GM06990 (cell line): ENCODE measurements at regions not wholly inside any gene's neighbourhood (a gene's known extent, or its start where the extent isn't known, plus 50 kb on each side); places are given as distances from the start of the nearest gene placed in this dataset.

Experiments used
- DNase-seq: peaks from one replicate; pipeline ENCODE4 v3.0.0-alpha.2; 2011; ENCODE audit not compliant: insufficient read length; ENCODE audit errors: extremely low read depth
- H3K27me3 ChIP-seq: replicated peaks from 2 replicates; pipeline ENCODE4 v1.6.0; 2011; ENCODE audit warnings: low read length; ENCODE audit not compliant: control insufficient read depth, insufficient read depth
- H3K36me3 ChIP-seq: 2 replicates; pipeline ENCODE4 v1.5.1; 2011; ENCODE audit warnings: low read length; ENCODE audit not compliant: control insufficient read depth, insufficient read depth
- H3K4me3 ChIP-seq: replicated peaks from 2 replicates; pipeline ENCODE4 v1.5.1; 2011; ENCODE audit warnings: low read depth, mild to moderate bottlenecking, control low read depth, low read length
- CTCF ChIP-seq: IDR thresholded peaks from 2 replicates; pipeline ENCODE4 v1.5.1; 2011; ENCODE audit warnings: low read length, control low read depth, mild to moderate bottlenecking, inconsistent platforms; ENCODE audit not compliant: insufficient read depth, poor library complexity, severe bottlenecking

GRCh38 chr1:4957027-4957426, 302.6 kb downstream of the AJAP1 start:
- no peak for DNase-seq
- no peaks in the 10 kb centered on the region for H3K27me3 ChIP-seq
- no peak overlapping the region for H3K4me3 ChIP-seq
- no peak for TF ChIP-seq CTCF
- H3K36me3 ChIP-seq = no peaks in the 10 kb centered on the region

DNA sequence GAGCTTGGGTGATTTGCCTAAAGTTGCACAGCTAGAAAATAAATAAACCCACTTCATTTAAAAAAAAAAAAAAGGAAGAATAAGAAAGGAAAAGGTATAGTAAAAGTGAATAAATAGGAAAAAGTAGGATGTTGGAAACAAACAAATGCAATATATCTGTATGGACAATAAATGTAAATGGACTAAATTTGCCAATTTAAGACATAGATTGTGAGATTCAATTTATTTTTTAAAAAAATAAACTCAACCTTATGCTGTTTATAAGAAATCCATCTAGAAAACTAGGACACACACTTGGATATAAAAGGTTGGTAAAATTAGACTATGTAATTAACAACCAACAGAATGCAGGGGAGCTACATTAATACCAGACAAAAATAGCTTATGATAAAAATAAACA, 300.0 kb downstream of the AJAP1 start:
- TF ChIP-seq CTCF = no peak
- Histone ChIP-seq H3K27me3 (no peaks in the 10 kb centered on the region), H3K4me3 (no peak overlapping the region), H3K36me3 (no peaks in the 10 kb centered on the region)
- no peak for DNase-seq

DNA sequence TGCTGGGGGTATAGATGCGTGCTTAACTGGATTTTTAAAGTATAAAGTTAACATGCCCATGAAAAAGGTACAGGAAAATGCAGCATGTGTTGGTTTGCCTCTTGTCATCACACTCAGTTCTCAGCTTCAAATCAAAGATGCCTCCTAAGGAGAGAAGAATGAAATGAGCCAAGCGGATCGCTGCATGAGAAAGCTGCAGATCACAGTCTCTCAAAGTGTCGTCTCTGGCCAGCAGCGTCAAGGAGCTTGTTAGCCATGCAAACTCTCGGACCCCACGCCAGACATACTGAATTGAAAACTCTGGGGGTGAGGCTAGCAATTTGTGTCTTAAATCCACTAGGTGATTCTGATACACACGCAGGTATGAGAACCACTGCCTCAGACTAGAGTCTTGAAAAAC, 297.2 kb downstream of the AJAP1 start:
- Histone ChIP-seq H3K27me3 (no peaks in the 10 kb centered on the region), H3K36me3 (no peaks in the 10 kb centered on the region), H3K4me3 (no peak overlapping the region)
- TF ChIP-seq CTCF = no peak
- DNase-seq = no peak

DNA sequence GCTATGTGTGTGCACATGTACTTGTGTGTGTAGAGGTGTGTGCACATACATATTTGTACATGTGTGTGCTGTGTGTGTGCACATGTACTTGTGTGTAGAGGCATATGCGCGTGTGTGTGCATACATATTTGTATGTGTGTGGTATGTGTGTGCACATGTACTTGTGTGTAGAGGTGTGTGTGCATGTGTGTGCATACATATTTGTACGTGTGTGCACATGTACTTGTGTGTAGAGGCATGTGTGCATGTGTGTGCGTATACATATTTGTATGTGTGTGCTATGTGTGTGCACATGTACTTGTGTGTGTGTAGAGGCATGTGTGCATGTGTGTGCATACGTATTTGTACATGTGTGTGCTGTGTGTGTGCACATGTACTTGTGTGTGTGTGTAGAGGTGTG, 291.9 kb downstream of the AJAP1 start:
- no peaks in the 10 kb centered on the region for H3K27me3 ChIP-seq
- no peaks in the 10 kb centered on the region for H3K36me3 ChIP-seq
- DNase-seq = no peak
- H3K4me3 ChIP-seq = no peak overlapping the region
- TF ChIP-seq CTCF = no peak

DNA sequence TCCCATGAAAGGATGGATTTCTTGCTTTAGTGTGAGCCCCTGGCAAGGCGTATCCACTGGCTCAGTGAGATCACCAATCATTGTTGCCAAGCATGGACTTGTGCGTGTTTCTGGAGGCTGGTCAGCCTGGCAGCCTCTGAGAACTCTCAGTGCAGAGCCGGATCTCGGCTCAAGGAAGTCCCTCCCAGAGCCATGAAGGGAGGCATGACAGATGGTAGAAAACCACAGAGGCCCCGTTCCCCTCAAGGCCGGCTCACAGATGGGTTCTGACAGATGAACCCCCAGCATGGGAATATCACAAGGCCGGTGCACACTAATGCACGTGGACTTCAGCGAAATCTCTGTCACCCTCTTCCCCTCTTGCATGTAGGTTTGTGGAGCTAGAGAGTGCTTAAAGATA, 290.5 kb downstream of the AJAP1 start:
- DNase-seq = no peak
- Histone ChIP-seq H3K27me3 (no peaks in the 10 kb centered on the region), H3K36me3 (no peaks in the 10 kb centered on the region), H3K4me3 (no peak overlapping the region)
- TF ChIP-seq CTCF = no peak

DNA sequence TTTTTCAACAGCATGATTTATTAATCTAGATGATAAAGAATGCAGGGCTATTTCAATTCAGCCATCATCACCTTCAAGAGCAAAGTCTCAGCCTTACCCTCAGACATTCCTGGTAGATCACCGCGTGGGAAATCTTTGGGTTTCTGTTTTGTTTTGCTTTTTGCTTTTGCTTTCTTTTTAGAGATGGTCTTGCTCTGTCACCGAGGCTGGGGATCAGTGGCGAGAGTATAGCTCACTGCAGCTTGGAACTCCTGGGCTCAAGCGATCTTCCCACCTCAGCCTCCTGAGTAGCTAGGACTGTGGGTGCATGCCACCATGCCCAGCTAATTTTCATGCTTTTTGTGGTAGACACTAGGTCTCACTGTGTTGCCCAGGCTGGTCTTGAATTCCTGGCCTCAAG, 289.7 kb downstream of the AJAP1 start:
- no peak for TF ChIP-seq CTCF
- Histone ChIP-seq H3K27me3 (no peaks in the 10 kb centered on the region), H3K36me3 (no peaks in the 10 kb centered on the region), H3K4me3 (no peak overlapping the region)
- no peak for DNase-seq
